Thyroid gland (tissue), 4 donors: ENCODE measurements at regions not wholly inside any gene's neighbourhood (a gene's known extent, or its start where the extent isn't known, plus 50 kb on each side); places are given as distances from the start of the nearest gene placed in this dataset.

Experiments
- CTCF ChIP-seq, 6 experiments: fragments of 200-600 bp in 3 of 6; fragments of 450-650 bp in 3 of 6; sonication (generic) in 3 of 6; IDR thresholded peaks; one replicate each; pipeline ENCODE4 v1.5.1; 2016 to 2019; ENCODE audit warnings: antibody characterized with exemption in 6 of 6, mild to moderate bottlenecking in 2 of 6, inconsistent platforms in 1 of 6, moderate library complexity in 1 of 6
- POLR2A ChIP-seq, 2 donors: fragments of 450-650 bp; IDR thresholded peaks; one replicate each; pipeline ENCODE4 v1.6.1; 2017; ENCODE audit warnings: antibody characterized with exemption in 2 of 2, mild to moderate bottlenecking in 2 of 2, moderate library complexity in 1 of 2

GRCh38 chr20:10115021-10115420 is 80.2 kb downstream of the ANKEF1 start:
- TF ChIP-seq CTCF (IDR thresholded peaks at IDR 0.05) (no peak), POLR2A (IDR thresholded peaks at IDR 0.05) (no peak)
